ENCODE measurements at regions not wholly inside any gene's neighbourhood (a gene's known extent, or its start where the extent isn't known, plus 50 kb on each side); places are given as distances from the start of the nearest gene placed in this dataset.

- intact Hi-C loops (cut with micrococcal nuclease), result no loop called here
- Histone ChIP-seq H3K9me3 (replicated peaks) (peaks cover 9% of the 10 kb centered on the region), H3K27me3 (ENCODE audit: low read depth) (peaks cover 16% of the 10 kb centered on the region), H3K36me3 (no peaks in the 10 kb centered on the region), H3K4me1 (no peaks in the 10 kb centered on the region), H3K27ac (replicated peaks) (no peak overlapping the region), H3K4me3 (no peak overlapping the region)
- TF ChIP-seq CTCF (IDR thresholded peaks at IDR 0.05; ENCODE audit: borderline replicate concordance), result no peak
- DNase-seq, result no peak
These were observed 263.9 kb upstream of the SULF2 start for GRCh38 chr20:48049171-48049570.

- H3K4me3 ChIP-seq, result no peak overlapping the region
- H3K4me1 ChIP-seq, result no peaks in the 10 kb centered on the region
- no peaks in the 10 kb centered on the region for H3K36me3 ChIP-seq
- intact Hi-C loops (cut with micrococcal nuclease), result no loop called here
- H3K27me3 ChIP-seq (ENCODE audit: low read depth), result peaks cover 10% of the 10 kb centered on the region
- no peak for TF ChIP-seq CTCF (IDR thresholded peaks at IDR 0.05; ENCODE audit: borderline replicate concordance)
- no peak for DNase-seq
- H3K27ac ChIP-seq (replicated peaks), result no peak overlapping the region
- peaks cover 9% of the 10 kb centered on the region for H3K9me3 ChIP-seq (replicated peaks)
These were observed 262.2 kb upstream of the SULF2 start for GRCh38 chr20:48047447-48047846.

- Histone ChIP-seq H3K27ac (replicated peaks) (no peak overlapping the region), H3K9me3 (replicated peaks) (peaks cover 5% of the 10 kb centered on the region), H3K4me1 (no peaks in the 10 kb centered on the region), H3K27me3 (ENCODE audit: low read depth) (peaks cover 21% of the 10 kb centered on the region), H3K4me3 (no peak overlapping the region), H3K36me3 (no peaks in the 10 kb centered on the region)
- intact Hi-C loops (cut with micrococcal nuclease), result no loop called here
- no peak for TF ChIP-seq CTCF (IDR thresholded peaks at IDR 0.05; ENCODE audit: borderline replicate concordance)
- DNase-seq, result no peak
These were observed 257.3 kb upstream of the SULF2 start for GRCh38 chr20:48042628-48043027.

GRCh38 chr20:48041078-48041780 is 255.9 kb upstream of the SULF2 start:
- Histone ChIP-seq H3K27me3 (ENCODE audit: low read depth) (peaks cover 14% of the 10 kb centered on the region), H3K4me3 (no peak overlapping the region), H3K27ac (replicated peaks) (no peak overlapping the region), H3K4me1 (no peaks in the 10 kb centered on the region), H3K36me3 (no peaks in the 10 kb centered on the region), H3K9me3 (replicated peaks) (peaks cover 5% of the 10 kb centered on the region)
- DNase-seq, result no peak
- no peak for TF ChIP-seq CTCF (IDR thresholded peaks at IDR 0.05; ENCODE audit: borderline replicate concordance)
- intact Hi-C loops (cut with micrococcal nuclease), result no loop called here

- no peak for TF ChIP-seq CTCF (IDR thresholded peaks at IDR 0.05; ENCODE audit: borderline replicate concordance)
- Histone ChIP-seq H3K4me1 (no peaks in the 10 kb centered on the region), H3K9me3 (replicated peaks) (peaks cover 5% of the 10 kb centered on the region), H3K27me3 (ENCODE audit: low read depth) (peaks cover 14% of the 10 kb centered on the region), H3K4me3 (no peak overlapping the region), H3K36me3 (no peaks in the 10 kb centered on the region), H3K27ac (replicated peaks) (no peak overlapping the region)
- DNase-seq, result no peak
- intact Hi-C loops (cut with micrococcal nuclease), result no loop called here
These were observed 255.2 kb upstream of the SULF2 start for GRCh38 chr20:48040491-48040890.
